Neuronal stem cell (in vitro differentiated cells): ENCODE measurements at regions not wholly inside any gene's neighbourhood (a gene's known extent, or its start where the extent isn't known, plus 50 kb on each side); places are given as distances from the start of the nearest gene placed in this dataset.

Experiments
- DNase-seq: peaks from one replicate; pipeline ENCODE4 v3.0.0-alpha.2; 2013; ENCODE audit warnings: low spot score
- H2AFZ ChIP-seq: one replicate; pipeline ENCODE4 v1.6.1; 2013; ENCODE audit warnings: mild to moderate bottlenecking, low read length, inconsistent platforms
- H2AK5ac ChIP-seq: 2 replicates; pipeline ENCODE4 v1.6.1; 2013; ENCODE audit warnings: low read depth, mild to moderate bottlenecking, inconsistent platforms, low read length, moderate library complexity, mixed read lengths
- H2BK120ac ChIP-seq: 2 replicates; pipeline ENCODE4 v1.6.1; 2013; ENCODE audit warnings: low read depth, mild to moderate bottlenecking, inconsistent platforms, low read length, moderate library complexity, mixed read lengths
- H2BK12ac ChIP-seq: one replicate; pipeline ENCODE4 v1.6.1; 2013; ENCODE audit warnings: low read length, inconsistent platforms
- H2BK15ac ChIP-seq: 2 replicates; pipeline ENCODE4 v1.6.1; 2013; ENCODE audit warnings: mild to moderate bottlenecking, low read length, inconsistent platforms, mixed read lengths
- H2BK5ac ChIP-seq: one replicate; pipeline ENCODE4 v1.6.1; 2013; ENCODE audit warnings: inconsistent platforms, mild to moderate bottlenecking, low read length, moderate library complexity
- H3K14ac ChIP-seq: one replicate; pipeline ENCODE4 v1.6.1; 2013; ENCODE audit warnings: low read length, inconsistent platforms
- H3K18ac ChIP-seq: 2 replicates; pipeline ENCODE4 v1.6.1; 2013; ENCODE audit warnings: low read length, inconsistent platforms
- H3K23ac ChIP-seq: 2 replicates; pipeline ENCODE4 v1.6.1; 2013; ENCODE audit warnings: low read depth, mild to moderate bottlenecking, mixed read lengths, low read length, inconsistent platforms; ENCODE audit not compliant: poor library complexity
- H3K27ac ChIP-seq: replicated peaks from 3 replicates; pipeline ENCODE4 v1.5.1; 2013; ENCODE audit warnings: low read length, inconsistent platforms
- H3K27me3 ChIP-seq, 3 experiments: 2 replicates each; pipeline ENCODE4 v1.6.1; 2013; ENCODE audit warnings: low read length in 3 of 3, mild to moderate bottlenecking in 2 of 3, inconsistent platforms in 1 of 3, low read depth in 1 of 3, mixed read lengths in 1 of 3, moderate library complexity in 1 of 3; ENCODE audit not compliant: control insufficient read depth in 3 of 3, insufficient read depth in 3 of 3
- H3K36me3 ChIP-seq, 2 donors: replicated peaks in 1 of 2; 2 replicates each; pipeline ENCODE4 v1.6.1; 2013; ENCODE audit warnings: low read length in 2 of 2; ENCODE audit not compliant: control insufficient read depth in 2 of 2, insufficient read depth in 2 of 2
- H3K4ac ChIP-seq: 2 replicates; pipeline ENCODE4 v1.6.1; 2013; ENCODE audit warnings: inconsistent platforms, mild to moderate bottlenecking, low read length, moderate library complexity
- H3K4me1 ChIP-seq, 2 donors: 1 replicate in 1 of 2; 2 replicates in 1 of 2; pipeline ENCODE4 v1.6.1; 2013; ENCODE audit warnings: low read length in 2 of 2, low read depth in 1 of 2; ENCODE audit not compliant: control insufficient read depth in 2 of 2, insufficient read depth in 1 of 2
- H3K4me2 ChIP-seq: one replicate; pipeline ENCODE4 v1.6.1; 2013; ENCODE audit warnings: mild to moderate bottlenecking, low read length, inconsistent platforms; ENCODE audit not compliant: insufficient read depth, poor library complexity, severe bottlenecking
- H3K4me3 ChIP-seq, 2 donors: 2 replicates each; pipeline ENCODE4 v1.5.1; 2013; ENCODE audit warnings: low read length in 2 of 2, mild to moderate bottlenecking in 2 of 2, inconsistent platforms in 1 of 2, moderate library complexity in 1 of 2
- H3K79me1 ChIP-seq: one replicate; pipeline ENCODE4 v1.6.1; 2013; ENCODE audit warnings: low read depth, mild to moderate bottlenecking, inconsistent platforms, low read length, moderate library complexity
- H3K9ac ChIP-seq: one replicate; pipeline ENCODE4 v1.6.1; 2013; ENCODE audit warnings: mild to moderate bottlenecking, low read depth, low read length, inconsistent platforms; ENCODE audit not compliant: poor library complexity
- H3K9me3 ChIP-seq, 2 donors: replicated peaks in 1 of 2; 2 replicates each; pipeline versions ENCODE3 to v1.6.1; 2013; ENCODE audit warnings: low read length in 2 of 2, mild to moderate bottlenecking in 2 of 2, inconsistent platforms in 1 of 2, low read depth in 1 of 2, mixed read lengths in 1 of 2, moderate library complexity in 1 of 2; ENCODE audit not compliant: control insufficient read depth in 2 of 2, insufficient read depth in 1 of 2
- H4K8ac ChIP-seq: one replicate; pipeline ENCODE4 v1.6.1; 2013; ENCODE audit warnings: low read depth, mild to moderate bottlenecking, inconsistent platforms, low read length, moderate library complexity
- H4K91ac ChIP-seq: one replicate; pipeline ENCODE4 v1.6.1; 2013; ENCODE audit warnings: low read length, low read depth, mild to moderate bottlenecking, inconsistent platforms; ENCODE audit not compliant: poor library complexity
- WGBS, 2 donors: extraction: QIAGEN DNeasy Blood & Tissue Kit; methylation state at CpG; one replicate each; pipeline ENCODE4 v1.1.7; 2013; ENCODE audit warnings: missing lambda C conversion rate in 2 of 2, mixed read lengths in 1 of 2; ENCODE audit not compliant: insufficient read length in 2 of 2, insufficient replicate concordance in 1 of 2; ENCODE audit errors: extremely low coverage in 2 of 2; 5-methylcytosine and 5-hydroxymethylcytosine counted together

DNA sequence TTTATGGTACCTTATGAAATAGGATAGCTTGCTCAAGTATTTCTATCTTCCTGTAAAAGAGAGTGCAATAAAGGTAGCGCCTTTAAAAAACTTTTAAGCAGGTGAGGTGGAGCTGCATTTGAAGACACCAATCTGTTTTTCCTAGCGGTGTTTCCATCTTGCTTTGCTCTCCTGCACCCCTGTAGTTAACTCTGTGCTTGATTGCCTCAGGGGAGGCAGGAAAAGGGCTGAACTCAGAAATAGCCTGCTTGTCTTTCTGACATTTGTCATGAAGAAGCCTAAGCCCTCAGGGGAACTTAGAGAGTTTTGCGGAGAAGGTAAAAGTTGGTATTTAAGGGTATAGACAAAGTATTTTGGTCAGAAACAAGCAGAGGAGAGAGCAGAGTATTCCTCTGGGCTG is 63.0 kb upstream of the TPRG1 start:
- WGBS, 2 donors, result no CpG with 5 or more reads among the region's 3 CpGs

DNA sequence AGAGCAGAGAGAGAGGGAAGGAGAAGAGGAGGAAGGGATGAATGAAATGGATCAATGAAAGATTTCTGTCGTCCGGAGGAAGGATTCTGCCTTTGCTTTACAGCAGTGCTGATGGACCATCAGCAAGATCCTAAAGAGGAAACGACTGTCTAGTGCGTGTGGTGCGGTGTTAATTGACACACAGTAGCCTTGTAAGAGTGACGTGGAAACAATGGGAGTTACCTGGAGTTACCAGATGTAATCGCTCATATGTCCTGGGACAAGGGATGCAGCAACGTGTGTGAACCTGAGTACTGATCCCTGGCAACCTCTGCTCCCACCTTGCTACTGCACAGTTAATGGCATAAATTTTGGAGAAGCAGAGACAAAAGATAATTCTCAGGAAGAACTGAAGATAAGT is 62.6 kb upstream of the TPRG1 start:
- H2BK5ac ChIP-seq, result no peak overlapping the region
- H3K4me1 ChIP-seq, result no peaks in the 10 kb centered on the region
- no peak overlapping the region for H2AFZ ChIP-seq
- H3K36me3 ChIP-seq, result no peaks in the 10 kb centered on the region
- no peak for DNase-seq
- H2BK120ac ChIP-seq, result no peak overlapping the region
- no peak overlapping the region for H2BK15ac ChIP-seq
- H3K18ac ChIP-seq, result no peak overlapping the region
- no peak overlapping the region for H4K91ac ChIP-seq
- H3K27me3 ChIP-seq, result no peaks in the 10 kb centered on the region
- no peak overlapping the region for H3K27ac ChIP-seq
- H3K79me1 ChIP-seq, result no peaks in the 10 kb centered on the region
- no peaks in the 10 kb centered on the region for H3K9me3 ChIP-seq
- no peak overlapping the region for H3K14ac ChIP-seq
- WGBS, 2 donors, result no CpG with 5 or more reads among the region's 8 CpGs
- no peak overlapping the region for H3K9ac ChIP-seq
- H3K4ac ChIP-seq, result no peak overlapping the region
- H3K4me2 ChIP-seq, result no peak overlapping the region
- no peak overlapping the region for H2BK12ac ChIP-seq
- H3K4me3 ChIP-seq, result no peak overlapping the region
- no peak overlapping the region for H3K23ac ChIP-seq
- H4K8ac ChIP-seq, result no peak overlapping the region
- H2AK5ac ChIP-seq, result no peak overlapping the region

More for the DNA sequence above, 63.0 kb upstream of the TPRG1 start:
- no peaks in the 10 kb centered on the region for H3K36me3 ChIP-seq
- no peak overlapping the region for H3K27ac ChIP-seq
- H3K18ac ChIP-seq, result no peak overlapping the region
- no peaks in the 10 kb centered on the region for H3K9me3 ChIP-seq
- no peak overlapping the region for H3K4me3 ChIP-seq
- H2AK5ac ChIP-seq, result no peak overlapping the region
- no peak overlapping the region for H2BK5ac ChIP-seq
- H3K14ac ChIP-seq, result no peak overlapping the region
- no peak overlapping the region for H3K4me2 ChIP-seq
- H4K91ac ChIP-seq, result no peak overlapping the region
- no peak overlapping the region for H2BK15ac ChIP-seq
- H3K23ac ChIP-seq, result no peak overlapping the region
- H2BK120ac ChIP-seq, result no peak overlapping the region
- no peak overlapping the region for H4K8ac ChIP-seq
- no peak overlapping the region for H3K4ac ChIP-seq
- no peaks in the 10 kb centered on the region for H3K79me1 ChIP-seq
- no peak for DNase-seq
- H2BK12ac ChIP-seq, result no peak overlapping the region
- no peak overlapping the region for H2AFZ ChIP-seq
- no peaks in the 10 kb centered on the region for H3K27me3 ChIP-seq
- no peaks in the 10 kb centered on the region for H3K4me1 ChIP-seq
- no peak overlapping the region for H3K9ac ChIP-seq

DNA sequence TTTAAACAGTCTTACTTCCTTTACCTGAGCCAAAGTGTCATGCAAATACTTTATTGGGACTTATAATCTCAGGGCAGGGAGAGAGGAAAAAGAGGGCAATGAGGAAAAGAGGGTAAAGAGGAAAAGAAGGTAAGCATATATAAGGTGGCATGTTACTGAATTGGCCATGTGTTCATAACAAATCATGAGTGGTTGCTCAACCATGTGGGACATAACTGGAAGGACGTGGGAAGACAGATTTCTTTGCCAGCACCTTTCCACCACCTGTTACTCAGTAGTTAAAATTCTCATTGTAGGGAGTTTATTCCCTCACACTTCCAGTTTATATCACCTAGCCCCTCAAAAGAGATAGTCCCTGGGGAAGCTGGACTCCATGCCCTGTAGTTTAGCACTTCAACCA is 54.7 kb upstream of the TPRG1 start:
- H3K23ac ChIP-seq, result no peak overlapping the region
- no peak overlapping the region for H4K91ac ChIP-seq
- no peak overlapping the region for H3K27ac ChIP-seq
- no peaks in the 10 kb centered on the region for H3K9me3 ChIP-seq
- no CpG with 5 or more reads among the region's 1 CpG for WGBS, 2 donors
- H2BK12ac ChIP-seq, result no peak overlapping the region
- H2BK15ac ChIP-seq, result no peak overlapping the region
- no peak overlapping the region for H2BK5ac ChIP-seq
- no peak overlapping the region for H3K4me3 ChIP-seq
- no peak overlapping the region for H3K18ac ChIP-seq
- no peaks in the 10 kb centered on the region for H3K36me3 ChIP-seq
- no peaks in the 10 kb centered on the region for H3K4me1 ChIP-seq
- H3K9ac ChIP-seq, result no peak overlapping the region
- H3K79me1 ChIP-seq, result no peaks in the 10 kb centered on the region
- DNase-seq, result no peak
- H2AK5ac ChIP-seq, result no peak overlapping the region
- no peak overlapping the region for H4K8ac ChIP-seq
- H3K4me2 ChIP-seq, result no peak overlapping the region
- H3K14ac ChIP-seq, result no peak overlapping the region
- no peaks in the 10 kb centered on the region for H3K27me3 ChIP-seq
- H2BK120ac ChIP-seq, result no peak overlapping the region
- H2AFZ ChIP-seq, result no peak overlapping the region
- no peak overlapping the region for H3K4ac ChIP-seq

GRCh38 chr3:189118896-189119295 is 52.9 kb upstream of the TPRG1 start:
- DNase-seq, result no peak
- Histone ChIP-seq H3K4ac (no peak overlapping the region), H2AFZ (no peak overlapping the region), H2BK15ac (no peak overlapping the region), H3K9ac (no peak overlapping the region), H3K36me3 (no peaks in the 10 kb centered on the region), H3K9me3 (no peaks in the 10 kb centered on the region), H3K79me1 (no peaks in the 10 kb centered on the region), H4K91ac (no peak overlapping the region), H2AK5ac (no peak overlapping the region), H3K4me3 (no peak overlapping the region), H3K27me3 (no peaks in the 10 kb centered on the region), H2BK5ac (no peak overlapping the region), H4K8ac (no peak overlapping the region), H3K4me2 (no peak overlapping the region), H3K18ac (no peak overlapping the region), H2BK120ac (no peak overlapping the region), H2BK12ac (no peak overlapping the region), H3K27ac (no peak overlapping the region), H3K4me1 (no peaks in the 10 kb centered on the region), H3K14ac (no peak overlapping the region), H3K23ac (no peak overlapping the region)
- no CpG with 5 or more reads among the region's 1 CpG for WGBS, 2 donors
